ENCODE measurements at regions not wholly inside any gene's neighbourhood (a gene's known extent, or its start where the extent isn't known, plus 50 kb on each side); places are given as distances from the start of the nearest gene placed in this dataset.
"Not testable (repeated sequence)": the region's sequence is repeated elsewhere in the genome, so short reads cannot be mapped to it uniquely, and the experiment has no call there.

DNA sequence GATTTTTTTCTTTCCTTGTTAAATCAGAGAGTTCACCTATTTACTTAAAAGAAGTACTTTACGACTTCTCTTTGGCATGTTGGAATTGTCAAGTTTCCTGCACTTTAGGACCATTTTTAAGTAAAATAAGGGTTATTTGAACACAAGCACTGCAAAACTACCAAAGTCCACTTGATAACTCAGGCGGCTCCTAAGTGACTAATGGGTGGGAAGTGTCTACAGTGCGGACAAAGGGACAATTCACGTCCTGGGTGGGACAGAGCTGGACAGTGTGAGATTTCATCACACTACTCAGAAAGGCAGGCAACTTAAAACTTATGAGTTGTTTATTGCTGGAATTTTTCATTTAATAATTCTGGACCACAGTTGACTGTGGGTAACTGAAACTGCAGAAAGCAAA, 590.2 kb upstream of the UBE2E2 start:
- no peak for DNase-seq

DNA sequence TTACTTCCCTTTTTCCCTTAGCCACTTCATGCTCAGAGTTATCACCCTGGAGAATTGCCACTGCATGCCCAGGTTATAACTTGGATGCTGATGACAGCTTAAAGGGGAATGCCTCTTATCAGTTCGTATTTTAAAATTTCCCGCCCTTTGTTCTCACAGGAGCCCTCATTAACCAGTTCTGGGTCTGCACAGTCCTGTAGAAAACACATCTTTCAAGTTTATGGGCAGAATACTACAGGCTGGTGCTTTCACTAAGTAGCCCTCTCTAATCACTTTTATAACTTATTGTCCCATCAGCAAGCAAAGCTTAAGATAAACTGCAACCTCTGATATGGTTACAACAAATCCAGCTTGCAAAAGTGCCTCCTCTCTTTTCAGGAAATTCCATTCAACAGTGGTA, 587.3 kb upstream of the UBE2E2 start:
- DNase-seq: no peak

DNA sequence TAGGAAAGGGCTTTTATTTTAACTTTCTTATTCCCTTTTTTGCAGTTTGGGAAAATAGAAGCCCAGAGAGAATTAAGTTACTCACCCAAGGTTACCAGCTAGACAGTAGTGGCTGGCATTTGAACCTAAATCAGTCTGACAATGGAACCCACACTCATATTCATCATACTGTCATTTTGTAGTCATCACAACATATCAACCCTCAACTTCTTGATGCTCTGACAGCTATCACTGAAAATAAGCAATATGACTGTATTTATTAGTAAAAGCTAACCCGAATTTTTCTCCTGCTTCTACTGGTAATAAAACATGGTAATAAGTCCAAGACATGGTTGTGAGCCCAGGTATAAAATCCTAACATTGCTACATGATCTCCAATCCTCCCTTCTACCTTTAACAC, 585.8 kb upstream of the UBE2E2 start:
- DNase-seq: no peak

DNA sequence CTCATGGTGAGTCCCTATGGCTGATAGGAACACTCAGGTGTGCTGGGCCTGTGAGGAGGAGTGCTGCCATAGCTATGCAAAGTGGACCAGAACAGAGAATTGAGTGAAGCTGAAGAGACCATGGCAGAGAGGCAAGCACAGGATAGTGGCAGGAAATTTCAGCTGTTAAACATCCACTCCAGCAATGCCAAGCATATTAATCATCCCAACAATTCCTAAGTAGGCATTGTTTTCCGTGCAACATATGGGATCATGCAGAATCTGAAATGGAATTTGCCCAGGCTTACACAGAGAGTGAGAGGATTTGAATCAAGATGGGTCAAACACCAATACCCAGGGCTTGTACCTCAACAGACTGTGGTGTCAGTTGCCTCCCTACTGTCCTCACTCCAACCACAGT, 582.6 kb upstream of the UBE2E2 start:
- DNase-seq: no peak

DNA sequence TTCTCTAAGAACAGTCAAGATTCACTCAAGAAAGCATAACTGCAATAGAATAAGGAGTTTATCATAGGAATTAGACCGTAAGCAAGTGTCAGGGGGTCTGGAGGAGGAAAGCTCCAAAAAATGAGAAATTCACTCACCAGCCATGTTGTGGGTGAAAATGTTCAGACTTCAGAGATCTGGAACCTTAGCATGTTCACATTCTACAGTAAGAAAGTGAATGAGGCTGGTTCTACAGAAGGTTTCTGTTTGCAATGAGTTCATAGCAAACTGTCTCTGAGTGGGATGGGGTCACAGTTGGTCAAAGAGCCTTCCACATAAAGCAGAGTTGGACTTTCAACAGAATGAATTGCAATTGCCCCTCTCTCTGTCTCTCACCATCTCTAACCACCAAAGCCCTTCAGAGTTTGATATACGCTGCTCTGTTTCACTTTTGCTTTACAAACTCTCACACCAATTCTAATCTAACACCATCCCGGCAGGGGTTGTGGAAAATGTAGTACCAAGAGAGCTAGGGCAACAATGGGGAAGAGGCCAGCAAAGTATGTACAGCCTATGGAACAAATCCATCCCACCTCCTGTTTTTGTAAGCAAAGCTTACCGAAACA, 581.8 kb upstream of the UBE2E2 start:
- DNase-seq: no peak

DNA sequence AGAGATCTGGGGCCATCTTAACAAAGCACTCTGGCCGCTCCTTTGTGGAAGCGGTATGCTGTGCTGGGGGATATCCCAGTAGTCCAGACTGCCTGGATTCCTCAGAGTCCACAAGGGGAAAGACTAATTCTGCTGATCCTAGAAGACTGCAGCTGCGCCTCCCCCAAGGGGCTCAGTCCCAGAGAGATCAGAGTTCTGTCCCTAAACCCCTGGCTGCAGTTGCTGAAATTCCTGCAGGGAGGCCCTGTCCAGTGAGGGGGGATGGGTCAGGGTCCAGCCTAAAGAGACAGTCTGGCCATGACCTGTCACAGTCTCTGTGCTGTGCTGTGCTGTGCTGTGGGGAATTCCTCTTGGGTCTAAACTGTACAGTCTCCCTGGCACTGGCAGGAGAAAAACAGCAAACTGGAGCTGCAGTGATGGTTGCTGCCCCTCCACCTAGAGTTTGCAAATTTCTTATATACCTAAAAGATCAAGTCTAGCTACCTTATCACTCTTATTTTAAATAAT, 575.1 kb upstream of the UBE2E2 start:
- DNase-seq: no peak

DNA sequence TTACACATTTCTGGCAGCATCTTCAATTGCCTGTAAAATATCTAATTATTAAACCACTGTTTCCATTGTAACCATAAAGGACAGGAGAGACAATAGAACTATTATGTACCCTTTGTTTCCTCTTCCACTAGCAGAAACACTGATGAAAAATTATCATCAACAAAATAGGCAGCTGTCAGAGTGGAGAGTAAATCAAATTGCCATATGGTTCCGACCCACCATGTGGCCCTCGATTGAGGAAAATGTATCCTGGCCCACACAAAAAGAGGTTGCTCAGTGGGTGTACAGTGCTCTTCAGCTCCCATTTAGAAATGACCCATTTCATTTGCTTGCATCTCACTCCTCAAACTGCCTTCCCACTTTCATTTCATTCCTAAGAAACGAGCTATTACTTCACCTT, 570.6 kb upstream of the UBE2E2 start:
- no peak for DNase-seq

DNA sequence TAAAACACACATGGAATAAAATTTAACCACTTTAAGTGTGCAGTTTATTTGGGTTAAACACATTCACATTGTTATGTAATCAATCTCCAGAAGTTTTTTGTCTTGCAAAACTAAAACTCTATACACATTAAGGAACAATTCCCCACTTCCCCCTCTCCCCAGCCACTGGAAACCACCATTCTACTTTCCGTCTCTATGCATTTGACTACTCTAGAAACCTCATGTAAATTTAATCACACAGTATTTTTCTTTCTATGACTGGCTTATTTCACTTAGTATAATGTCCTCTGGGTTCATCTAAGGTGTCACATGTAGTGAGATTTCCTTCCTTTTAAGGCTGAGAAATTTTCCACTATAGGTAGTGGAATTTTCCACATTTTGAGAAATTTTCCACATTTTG, 568.7 kb upstream of the UBE2E2 start:
- DNase-seq: no peak

DNA sequence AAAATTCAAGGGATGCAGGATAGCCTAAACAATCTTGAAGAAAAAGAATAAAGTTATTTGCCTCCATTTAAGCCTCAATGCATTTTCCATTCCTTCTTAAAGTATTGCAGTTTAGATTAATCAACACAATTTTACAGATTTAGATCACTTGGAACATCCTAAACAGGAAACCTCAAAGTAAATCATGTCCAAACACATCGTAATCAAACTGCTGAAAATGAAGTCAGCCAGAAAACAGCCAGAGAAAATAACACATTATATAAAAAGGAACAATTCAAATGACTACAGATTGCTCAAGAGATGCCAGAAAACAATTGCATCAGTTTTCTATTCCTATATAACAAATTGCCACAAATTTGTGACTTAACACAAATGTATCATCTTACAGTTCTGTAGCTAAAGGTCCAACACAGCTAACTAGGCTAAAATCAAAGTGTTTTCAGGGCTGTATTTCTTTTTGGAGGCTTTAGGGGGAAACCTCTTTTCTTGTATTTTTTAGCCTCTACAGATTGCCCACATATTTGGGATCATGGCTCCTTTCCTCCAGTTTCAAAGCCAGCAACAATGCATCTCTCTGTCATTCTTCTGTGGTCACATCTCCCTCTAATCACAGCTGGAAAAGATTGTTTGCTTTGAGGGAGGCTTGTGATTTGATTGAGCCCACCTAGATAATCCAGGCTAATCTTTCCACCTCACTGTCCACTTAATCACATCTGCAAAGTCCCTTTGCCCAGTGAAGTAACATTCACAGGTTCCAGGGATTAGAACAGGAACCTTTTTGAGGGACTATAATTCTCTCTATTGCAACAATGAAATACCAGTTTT, 543.3 kb upstream of the UBE2E2 start:
- no peak for DNase-seq

DNA sequence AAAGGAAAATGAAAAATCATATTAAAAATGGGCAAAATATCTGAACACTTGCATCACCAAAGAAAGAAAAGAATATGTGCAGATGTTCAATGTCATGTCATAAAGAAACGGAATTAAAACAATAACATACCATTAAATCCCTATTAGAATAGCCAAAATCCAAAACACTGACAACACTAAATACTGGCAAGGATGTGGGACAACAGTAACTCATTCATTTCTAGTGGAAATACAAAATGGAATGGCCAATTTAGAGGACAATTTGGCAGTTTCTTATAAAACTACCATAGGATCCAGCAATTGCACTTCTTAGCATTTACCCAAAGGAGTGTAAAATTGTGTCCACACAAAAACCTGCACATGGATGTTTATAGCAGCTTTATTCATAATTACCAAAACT, 542.5 kb upstream of the UBE2E2 start:
- DNase-seq: no peak

DNA sequence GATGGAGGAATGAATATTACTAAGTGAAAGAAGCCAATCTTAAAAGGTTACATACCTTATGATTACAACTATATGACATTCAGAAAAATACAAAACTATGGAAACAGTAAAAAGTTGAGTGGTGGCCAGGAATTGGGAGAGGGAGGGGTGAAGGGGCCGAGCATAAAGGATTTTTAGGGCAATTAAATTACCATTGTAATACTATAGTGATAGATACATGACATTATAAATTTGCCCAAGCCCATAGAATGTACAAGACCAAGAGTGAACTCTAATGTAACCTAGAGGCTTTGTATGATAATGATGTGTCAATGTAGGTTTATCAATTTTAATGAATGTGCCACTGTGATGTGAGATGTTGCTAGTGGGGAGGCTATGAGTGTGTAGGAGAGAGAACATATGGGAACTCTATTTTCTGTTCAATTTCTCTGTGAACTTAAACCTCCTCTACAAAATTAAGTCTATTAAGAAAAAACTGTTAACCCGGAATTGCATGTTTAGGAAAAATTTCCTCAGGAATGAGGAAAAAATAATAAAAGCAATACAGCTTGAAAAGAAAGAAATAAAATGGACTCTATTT, 541.9 kb upstream of the UBE2E2 start:
- DNase-seq: no peak

DNA sequence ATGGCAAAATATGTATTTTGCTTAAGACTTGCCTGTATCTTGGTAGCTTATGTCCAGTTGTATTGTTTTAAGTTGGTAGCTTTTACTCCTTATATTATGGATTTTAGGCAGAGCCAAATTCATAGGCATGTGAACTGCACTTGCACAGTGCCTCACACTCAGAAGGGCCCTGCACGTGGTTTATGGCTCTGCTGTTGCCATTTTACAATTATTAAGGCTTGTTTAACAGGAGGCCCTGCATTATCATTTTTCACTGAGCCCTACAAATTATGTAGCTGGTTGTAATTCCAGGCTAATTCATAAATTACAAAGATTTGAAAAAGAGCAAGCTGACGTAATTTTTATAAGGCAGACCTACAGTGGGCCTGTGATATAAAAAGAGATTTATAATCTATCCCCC, 537.6 kb upstream of the UBE2E2 start:
- DNase-seq: no peak

DNA sequence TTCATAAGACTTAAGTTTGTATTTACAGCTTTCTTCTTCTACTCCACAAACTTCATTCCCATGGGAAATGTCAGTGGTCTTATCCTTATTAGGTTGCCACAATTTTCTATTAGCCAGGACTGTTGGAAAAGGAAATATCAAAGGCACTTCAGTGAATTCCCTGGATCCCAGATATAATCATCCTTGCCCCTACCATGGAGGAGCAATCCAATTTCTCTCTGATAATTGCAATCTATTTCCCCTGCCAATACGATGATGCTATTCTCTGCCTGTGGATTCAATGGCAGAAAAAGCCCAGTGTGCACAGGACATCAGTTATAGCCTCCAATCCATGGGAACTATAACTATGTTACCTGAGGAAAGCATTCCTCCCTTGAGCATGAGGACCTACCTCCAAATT, 536.4 kb upstream of the UBE2E2 start:
- DNase-seq: no peak

DNA sequence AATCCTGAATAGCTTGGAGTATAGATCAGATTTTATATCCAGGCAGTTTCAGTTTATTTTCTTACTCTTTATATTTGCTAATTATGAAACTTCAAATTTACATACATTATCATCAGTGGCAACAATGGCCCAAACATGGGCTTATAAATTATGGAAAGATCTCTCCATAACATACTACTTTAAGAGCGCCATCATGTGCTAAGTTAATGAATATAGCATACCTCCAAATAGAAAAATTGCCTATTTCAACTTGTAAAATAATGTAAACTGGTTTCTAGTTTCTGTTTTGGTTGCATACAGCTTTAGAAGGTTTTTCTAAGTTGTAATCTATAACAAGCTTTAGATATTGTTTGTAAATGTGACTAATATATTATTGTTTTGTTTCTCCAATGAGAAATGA, 531.3 kb upstream of the UBE2E2 start:
- no peak for DNase-seq

DNA sequence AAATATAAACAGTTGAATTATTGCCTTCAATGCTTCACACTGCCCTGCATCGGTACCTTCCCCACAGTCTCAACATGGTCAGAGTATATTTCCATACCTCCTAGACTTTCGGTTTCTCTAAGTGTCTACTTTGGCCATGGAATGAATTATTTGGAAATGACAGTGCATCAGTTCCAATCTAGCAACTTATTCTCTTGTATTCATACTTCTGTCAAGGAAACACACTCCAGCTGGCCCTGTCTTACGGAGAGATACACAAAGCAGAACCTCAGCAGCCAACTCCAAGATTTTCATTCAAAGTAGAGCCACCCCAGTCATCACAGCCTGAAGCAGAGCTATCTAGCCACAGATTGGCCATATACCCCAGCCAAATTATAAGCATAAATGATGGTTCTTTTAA, 518.4 kb upstream of the UBE2E2 start:
- no peak for DNase-seq

DNA sequence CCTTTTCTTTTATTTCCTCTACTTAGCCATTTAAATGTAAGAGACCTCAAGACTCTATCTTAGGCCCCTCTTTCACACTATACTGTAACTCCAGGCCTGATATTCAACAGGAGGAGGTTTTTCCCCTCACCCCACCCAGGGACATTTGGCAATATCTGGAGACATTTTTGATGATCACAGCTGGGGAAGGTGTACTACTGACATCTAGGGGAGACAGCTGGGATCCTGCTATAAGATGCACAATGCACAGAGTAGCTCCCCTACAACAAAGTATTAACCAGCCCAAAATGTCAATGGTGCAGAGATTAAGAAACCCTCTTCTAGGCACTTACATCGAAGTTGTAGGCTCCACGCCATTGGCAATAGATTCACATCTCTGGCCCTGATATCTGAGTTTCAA, 517.5 kb upstream of the UBE2E2 start:
- DNase-seq: no peak

DNA sequence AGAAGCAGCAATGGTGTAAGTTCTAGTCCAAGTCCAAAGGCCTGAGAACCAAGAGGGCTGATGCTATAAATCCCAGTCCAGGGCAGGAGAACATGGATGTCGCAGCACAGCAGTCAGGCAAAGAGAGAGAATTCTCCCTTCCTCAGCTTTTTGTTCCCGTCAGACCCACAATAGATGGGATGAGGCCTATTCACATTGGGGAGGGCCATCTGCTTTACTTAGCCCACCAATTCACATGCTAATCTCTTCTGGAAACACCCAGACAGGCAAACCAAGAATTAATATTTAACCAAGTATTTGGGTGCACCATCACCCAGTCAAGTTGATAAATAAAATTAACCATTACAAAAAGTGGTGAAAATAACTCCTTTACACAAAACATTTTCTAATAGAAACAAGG, 511.7 kb upstream of the UBE2E2 start:
- no peak for DNase-seq

DNA sequence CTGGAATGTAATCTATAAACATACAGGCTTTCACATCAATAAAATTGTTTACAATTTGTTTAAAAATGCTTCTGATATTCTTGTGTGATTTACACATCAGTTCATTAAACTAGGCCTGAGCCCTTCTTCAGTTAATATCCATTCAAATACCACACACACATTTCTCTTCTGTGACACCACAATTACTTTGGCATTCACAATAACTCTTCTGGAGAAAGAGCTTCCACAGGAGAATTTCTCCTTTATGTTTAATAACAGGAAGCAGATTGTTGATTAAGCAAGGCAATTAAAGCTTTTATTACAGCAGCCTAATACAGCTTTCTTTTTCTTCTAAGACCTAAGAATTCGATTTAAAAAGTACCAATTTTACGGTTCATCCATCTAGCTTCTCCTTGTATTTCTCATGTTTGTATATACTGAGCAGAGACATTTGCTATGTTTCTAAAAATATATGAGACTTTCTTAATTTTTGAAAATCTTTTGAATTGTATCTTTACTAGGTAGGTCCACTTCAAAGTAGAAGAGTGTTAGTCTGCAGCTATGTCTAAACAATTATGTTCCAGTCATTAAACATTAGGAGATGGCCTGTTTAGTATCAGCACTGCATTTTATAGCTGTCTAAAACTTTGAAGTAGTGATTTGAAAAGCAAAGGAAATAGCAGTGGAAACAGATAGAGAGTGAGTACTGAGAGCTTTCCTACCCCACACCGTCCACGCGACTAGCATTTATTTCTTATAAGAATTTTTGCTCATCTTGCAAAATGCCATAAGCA, 511.1 kb upstream of the UBE2E2 start:
- DNase-seq: no peak

DNA sequence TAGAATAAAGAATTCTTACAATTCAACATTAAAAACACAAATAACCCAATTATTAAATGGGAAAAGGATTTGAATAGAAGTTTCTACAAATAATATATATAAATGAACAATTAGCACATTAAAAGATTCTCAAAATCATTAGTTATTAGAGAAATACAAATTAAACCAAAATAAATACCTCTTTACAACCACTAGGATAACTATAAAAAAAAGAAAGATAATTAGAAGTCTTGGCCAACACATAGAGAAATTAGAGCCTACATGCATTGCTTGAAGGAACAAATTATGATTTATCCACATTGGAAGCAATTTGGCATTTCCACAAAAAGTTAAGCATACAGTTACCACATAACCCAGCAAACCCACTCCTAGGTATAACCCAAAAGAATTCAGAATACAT, 502.3 kb upstream of the UBE2E2 start:
- no peak for DNase-seq

DNA sequence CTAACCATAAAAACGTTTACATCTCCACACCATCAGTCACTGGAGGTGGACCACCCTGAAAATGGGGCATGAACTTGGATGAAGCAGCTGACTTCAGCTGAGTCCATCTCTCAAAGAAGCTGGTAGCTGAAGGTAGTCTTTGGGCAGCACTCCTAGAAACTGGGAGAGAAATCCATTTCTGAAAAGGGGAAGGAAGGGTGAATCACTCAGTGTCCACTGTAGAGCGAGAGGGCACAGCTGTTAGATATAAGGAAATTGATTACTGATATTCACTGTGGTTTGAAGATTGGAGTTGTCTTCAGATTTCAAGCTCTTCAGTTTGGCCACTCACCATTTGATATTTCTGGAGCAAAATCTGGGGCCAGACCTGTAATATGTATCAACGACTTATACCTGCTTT, 499.0 kb upstream of the UBE2E2 start:
- no peak for DNase-seq

DNA sequence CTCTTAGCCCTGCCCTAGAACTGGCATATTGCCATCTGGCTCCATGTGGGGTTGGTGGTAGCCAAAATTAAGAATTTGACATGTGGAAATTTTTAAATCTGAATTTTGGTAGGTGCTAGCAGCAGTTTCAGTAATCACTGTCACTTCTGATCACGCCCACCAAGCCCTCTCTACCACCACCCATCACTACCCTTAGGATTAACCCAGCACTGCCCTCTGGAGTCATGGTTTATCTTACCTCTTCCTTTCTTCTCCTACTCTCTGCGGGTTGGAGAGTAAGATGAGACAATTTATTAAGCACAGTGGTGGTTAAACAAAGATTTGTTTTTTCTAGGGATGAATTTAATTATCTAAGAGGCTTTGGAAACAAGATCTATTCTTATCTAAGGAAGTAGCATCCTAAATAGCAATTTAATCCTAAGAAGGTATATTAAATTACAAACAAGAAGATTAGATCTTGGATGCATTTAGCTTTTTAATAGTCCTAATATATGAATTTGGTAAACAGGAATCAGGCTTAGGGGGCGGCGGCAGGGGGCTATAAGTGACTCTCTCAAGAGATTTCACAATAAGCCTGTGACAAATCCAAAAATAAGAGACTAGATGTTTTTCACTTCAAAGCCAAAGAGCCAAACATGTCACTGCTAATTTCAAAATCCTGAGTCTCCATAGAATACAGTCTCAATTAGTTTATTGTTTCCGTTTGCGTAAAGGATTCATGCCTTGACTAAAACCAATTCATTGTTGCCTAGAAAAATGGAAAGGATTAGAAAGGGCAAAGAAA, 498.4 kb upstream of the UBE2E2 start:
- no peak for DNase-seq

DNA sequence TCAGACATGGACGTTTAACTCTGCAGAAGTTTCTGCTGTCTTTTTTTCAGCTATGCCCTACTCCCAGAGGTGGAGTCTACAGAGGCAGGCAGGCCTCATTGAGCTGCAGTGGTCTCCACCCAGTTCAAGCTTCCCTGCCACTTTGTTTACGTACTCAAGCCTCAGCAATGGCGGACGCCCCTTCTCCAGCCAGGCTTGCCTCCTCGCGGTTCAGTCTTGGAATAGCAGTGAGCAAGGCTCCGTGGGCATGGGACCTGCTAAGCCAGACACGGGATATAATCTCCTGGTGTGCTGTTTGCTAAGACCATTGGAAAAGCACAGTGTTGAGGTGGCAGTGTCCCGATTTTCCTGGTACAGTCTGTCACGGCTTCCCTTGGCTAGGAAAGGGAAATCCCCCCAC, 496.2 kb upstream of the UBE2E2 start:
- not testable (repeated sequence) for DNase-seq

DNA sequence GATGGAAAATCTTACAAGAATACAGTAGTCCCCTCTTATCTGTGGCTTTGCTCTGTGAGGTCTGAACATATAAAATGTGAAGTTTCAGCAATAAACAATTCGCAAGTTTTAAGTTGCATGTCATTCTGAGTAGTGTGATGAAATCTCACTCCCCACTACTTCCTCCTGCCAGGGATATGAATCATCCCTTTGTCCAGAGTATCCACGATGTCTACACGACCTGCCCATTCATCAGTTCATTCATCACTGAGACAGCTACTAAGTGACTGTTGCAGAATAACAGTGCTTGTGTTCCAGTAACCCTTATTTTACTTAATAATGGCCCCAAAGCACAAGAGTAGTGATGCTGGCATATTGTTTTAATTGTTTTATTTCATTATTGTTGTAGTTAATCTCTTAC, 489.2 kb upstream of the UBE2E2 start:
- peak; percentile 89 for DNase-seq

Measured in kidney glomerular epithelial cell (primary cell).